H9 (cell line): ENCODE measurements at regions not wholly inside any gene's neighbourhood (a gene's known extent, or its start where the extent isn't known, plus 50 kb on each side); places are given as distances from the start of the nearest gene placed in this dataset.

Experiments
- DNase-seq: peaks from one replicate; pipeline ENCODE4 v3.0.0-alpha.2; 2017
- H2AFZ ChIP-seq: one replicate; pipeline ENCODE4 v1.6.1; 2013; ENCODE audit warnings: mild to moderate bottlenecking, low read length, control low read depth, moderate library complexity
- H2AK5ac ChIP-seq: 2 replicates; pipeline ENCODE4 v1.6.1; 2013; ENCODE audit warnings: low read length, control low read depth, mixed read lengths; ENCODE audit not compliant: insufficient read length
- H2BK120ac ChIP-seq: one replicate; pipeline ENCODE4 v1.6.1; 2013; ENCODE audit warnings: low read depth, mild to moderate bottlenecking, low read length, control low read depth, inconsistent platforms; ENCODE audit not compliant: poor library complexity, severe bottlenecking
- H2BK12ac ChIP-seq: 2 replicates; pipeline ENCODE4 v1.6.1; 2013; ENCODE audit warnings: low read length, control low read depth, mixed read lengths, low read depth; ENCODE audit not compliant: insufficient read length
- H2BK15ac ChIP-seq: 2 replicates; pipeline ENCODE4 v1.6.1; 2013; ENCODE audit warnings: low read depth, low read length, control low read depth
- H2BK20ac ChIP-seq: one replicate; pipeline ENCODE4 v1.6.1; 2013; ENCODE audit warnings: low read depth, mild to moderate bottlenecking, low read length, control low read depth, inconsistent platforms; ENCODE audit not compliant: poor library complexity, severe bottlenecking
- H2BK5ac ChIP-seq: 2 replicates; pipeline ENCODE4 v1.6.1; 2013; ENCODE audit warnings: low read length, control low read depth, mixed read lengths; ENCODE audit not compliant: insufficient read length
- H3K14ac ChIP-seq: 2 replicates; pipeline ENCODE4 v1.6.1; 2013; ENCODE audit warnings: low read length, control low read depth; ENCODE audit not compliant: insufficient read depth
- H3K18ac ChIP-seq: 2 replicates; pipeline ENCODE4 v1.6.1; 2013; ENCODE audit warnings: low read depth, mild to moderate bottlenecking, mixed read lengths, low read length, control low read depth; ENCODE audit not compliant: insufficient read length
- H3K23ac ChIP-seq: 2 replicates; pipeline ENCODE4 v1.6.1; 2013; ENCODE audit warnings: low read length, control low read depth, mixed read lengths, low read depth; ENCODE audit not compliant: insufficient read length
- H3K23me2 ChIP-seq: 2 replicates; pipeline ENCODE4 v1.6.1; 2013; ENCODE audit warnings: low read depth, mild to moderate bottlenecking, mixed read lengths, low read length, control low read depth; ENCODE audit not compliant: insufficient read length, poor library complexity, severe bottlenecking
- H3K27ac ChIP-seq: 2 replicates; pipeline ENCODE4 v1.5.1; 2013; ENCODE audit warnings: low read length, control low read depth, mixed read lengths, low read depth; ENCODE audit not compliant: insufficient read length
- H3K27me3 ChIP-seq: 2 replicates; pipeline ENCODE4 v1.6.1; 2013; ENCODE audit warnings: low read length, control low read depth, inconsistent platforms; ENCODE audit not compliant: insufficient read depth
- H3K4ac ChIP-seq: 2 replicates; pipeline ENCODE4 v1.6.1; 2013; ENCODE audit warnings: low read depth, mild to moderate bottlenecking, control low read depth, inconsistent platforms, low read length, moderate library complexity
- H3K4me1 ChIP-seq: 2 replicates; pipeline ENCODE4 v1.6.1; 2013; ENCODE audit warnings: low read length, control low read depth, inconsistent platforms; ENCODE audit not compliant: insufficient read depth
- H3K4me2 ChIP-seq: 2 replicates; pipeline ENCODE4 v1.6.1; 2013; ENCODE audit warnings: low read length, control low read depth, mixed read lengths; ENCODE audit not compliant: insufficient read length, insufficient read depth
- H3K56ac ChIP-seq: 2 replicates; pipeline ENCODE4 v1.6.1; 2013; ENCODE audit warnings: low read depth, mild to moderate bottlenecking, mixed read lengths, low read length, control low read depth; ENCODE audit not compliant: insufficient read length
- H3K79me1 ChIP-seq: 2 replicates; pipeline ENCODE4 v1.6.1; 2013; ENCODE audit warnings: low read depth, mild to moderate bottlenecking, moderate library complexity, low read length, control low read depth, inconsistent platforms; ENCODE audit not compliant: insufficient read depth, poor library complexity, severe bottlenecking
- H3K79me2 ChIP-seq: 2 replicates; pipeline ENCODE4 v1.6.1; 2013; ENCODE audit warnings: low read length, control low read depth, inconsistent platforms; ENCODE audit not compliant: insufficient read depth
- H3K9ac ChIP-seq: 2 replicates; pipeline ENCODE4 v1.6.1; 2013; ENCODE audit warnings: low read length, control low read depth, mixed read lengths; ENCODE audit not compliant: insufficient read length; ENCODE audit errors: extremely low read depth
- H3K9me3 ChIP-seq: one replicate; pipeline ENCODE4 v1.6.1; 2013; ENCODE audit warnings: low read depth, low read length, inconsistent platforms; ENCODE audit not compliant: control insufficient read depth
- H3T11ph ChIP-seq: one replicate; pipeline ENCODE4 v1.6.1; 2013; ENCODE audit warnings: mild to moderate bottlenecking, low read length, control low read depth, inconsistent platforms
- H4K20me1 ChIP-seq: one replicate; pipeline ENCODE4 v1.6.1; 2013; ENCODE audit not compliant: control insufficient read depth, insufficient read length, insufficient read depth
- H4K5ac ChIP-seq: 2 replicates; pipeline ENCODE4 v1.6.1; 2013; ENCODE audit warnings: low read depth, mild to moderate bottlenecking, mixed read lengths, low read length, control low read depth; ENCODE audit not compliant: insufficient read length
- H4K8ac ChIP-seq: replicated peaks from 2 replicates; pipeline ENCODE4 v1.6.1; 2013; ENCODE audit warnings: low read length, control low read depth, mixed read lengths, low read depth; ENCODE audit not compliant: insufficient read length
- H4K91ac ChIP-seq: 2 replicates; pipeline ENCODE4 v1.6.1; 2013; ENCODE audit warnings: low read depth, mild to moderate bottlenecking, moderate library complexity, mixed read lengths, low read length, control low read depth; ENCODE audit not compliant: insufficient read length
- H3K27ac Mint-ChIP-seq, 3 experiments: 2 replicates in 2 of 3; 3 replicates in 1 of 3; pipeline ENCODE4 v1.8.0; 2020 to 2021; ENCODE audit warnings: mixed read lengths in 3 of 3, mild to moderate bottlenecking in 1 of 3, moderate library complexity in 1 of 3
- H3K27me3 Mint-ChIP-seq: 2 replicates; pipeline ENCODE4 v1.8.0; 2021; ENCODE audit warnings: low read depth, mild to moderate bottlenecking, moderate library complexity, mixed read lengths
- H3K36me3 Mint-ChIP-seq, 3 experiments: 2 replicates in 2 of 3; 3 replicates in 1 of 3; pipeline ENCODE4 v1.8.0; 2020 to 2021; ENCODE audit warnings: low read depth in 3 of 3, mixed read lengths in 3 of 3; ENCODE audit not compliant: insufficient read depth in 1 of 3
- H3K4me1 Mint-ChIP-seq, 2 experiments: 2 replicates each; pipeline ENCODE4 v1.8.0; 2020; ENCODE audit warnings: mixed read lengths in 2 of 2
- H3K4me3 Mint-ChIP-seq, 2 experiments: 2 replicates in 1 of 2; 3 replicates in 1 of 2; pipeline ENCODE4 v1.8.0; 2020 to 2021; ENCODE audit warnings: mild to moderate bottlenecking in 2 of 2, mixed read lengths in 2 of 2, moderate library complexity in 1 of 2
- H3K9me3 Mint-ChIP-seq, 2 experiments: 2 replicates in 1 of 2; 3 replicates in 1 of 2; pipeline ENCODE4 v1.8.0; 2020; ENCODE audit warnings: mild to moderate bottlenecking in 2 of 2, mixed read lengths in 2 of 2, moderate library complexity in 1 of 2
- WGBS: extraction: QIAGEN DNeasy Blood & Tissue Kit; methylation state at CpG from one replicate; pipeline ENCODE4 v1.1.7; 2013; ENCODE audit warnings: missing lambda C conversion rate, low lambda C conversion rate, mixed read lengths; ENCODE audit not compliant: insufficient read length; ENCODE audit errors: extremely low coverage; 5-methylcytosine and 5-hydroxymethylcytosine counted together
- TF ChIP-seq, protein P1 (sequence below): fragments of 200-600 bp; sonication (generic); conservative IDR thresholded peaks from 3 replicates; pipeline ENCODE4 v1.8.0; 2021; ENCODE audit warnings: antibody characterized with exemption, mild to moderate bottlenecking

DNA sequence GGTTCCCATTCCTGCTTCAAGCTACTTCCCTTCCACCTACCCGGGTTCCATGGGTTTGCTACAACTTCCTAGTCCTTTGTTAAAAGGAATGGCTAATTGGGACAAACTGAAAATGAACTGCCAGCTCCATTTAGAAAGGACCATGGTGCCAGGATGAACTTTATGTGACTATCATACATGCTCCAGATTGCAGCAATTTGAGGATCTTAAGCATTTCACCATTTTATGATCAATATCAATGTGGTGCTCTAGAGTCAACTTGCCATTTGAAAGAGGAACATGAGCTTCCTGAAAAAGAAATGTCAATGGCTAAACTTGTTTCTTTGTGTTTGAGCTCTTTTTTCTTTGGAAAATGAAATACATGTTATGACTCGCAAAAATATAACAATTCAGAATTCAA is 92.7 kb upstream of the IL15 start:
- no peak overlapping the region for H2BK20ac ChIP-seq
- H3K9me3 Mint-ChIP-seq, result peaks cover 4 to 7% of the 10 kb centered on the region in 2 experiments; a peak in 4 of 5 replicates
- WGBS, result no CpG with 5 or more reads among the region's 2 CpGs

More for the DNA sequence above, 92.7 kb upstream of the IL15 start:
- Histone ChIP-seq H3K79me2 (no peaks in the 10 kb centered on the region), H3K23ac (no peak overlapping the region), H3K4me2 (no peak overlapping the region), H3K23me2 (no peaks in the 10 kb centered on the region), H4K20me1 (no peaks in the 10 kb centered on the region), H3T11ph (no peak overlapping the region), H3K27ac (no peak overlapping the region), H3K27me3 (no peaks in the 10 kb centered on the region), H3K9me3 (no peaks in the 10 kb centered on the region), H4K91ac (no peak overlapping the region), H3K18ac (no peak overlapping the region), H2BK120ac (no peak overlapping the region), H3K79me1 (no peaks in the 10 kb centered on the region), H2BK5ac (no peak overlapping the region), H2AK5ac (no peak overlapping the region), H2BK12ac (no peak overlapping the region), H3K56ac (no peak overlapping the region), H2AFZ (no peak overlapping the region), H3K4ac (no peak overlapping the region), H3K14ac (no peak overlapping the region), H3K9ac (no peak overlapping the region), H4K5ac (no peak overlapping the region), H2BK15ac (no peak overlapping the region), H3K4me1 (no peaks in the 10 kb centered on the region), H4K8ac (no peak overlapping the region)
- no peaks in the 10 kb centered on the region for H3K4me1 Mint-ChIP-seq
- H3K27ac Mint-ChIP-seq, result no peak overlapping the region
- no peak for DNase-seq
- no peak overlapping the region for H3K4me3 Mint-ChIP-seq
- peaks cover 0 to 4% (median 0%) of the 10 kb centered on the region in 3 experiments; a peak in 2 of 7 replicates for H3K36me3 Mint-ChIP-seq
- TF ChIP-seq, protein P1, sequence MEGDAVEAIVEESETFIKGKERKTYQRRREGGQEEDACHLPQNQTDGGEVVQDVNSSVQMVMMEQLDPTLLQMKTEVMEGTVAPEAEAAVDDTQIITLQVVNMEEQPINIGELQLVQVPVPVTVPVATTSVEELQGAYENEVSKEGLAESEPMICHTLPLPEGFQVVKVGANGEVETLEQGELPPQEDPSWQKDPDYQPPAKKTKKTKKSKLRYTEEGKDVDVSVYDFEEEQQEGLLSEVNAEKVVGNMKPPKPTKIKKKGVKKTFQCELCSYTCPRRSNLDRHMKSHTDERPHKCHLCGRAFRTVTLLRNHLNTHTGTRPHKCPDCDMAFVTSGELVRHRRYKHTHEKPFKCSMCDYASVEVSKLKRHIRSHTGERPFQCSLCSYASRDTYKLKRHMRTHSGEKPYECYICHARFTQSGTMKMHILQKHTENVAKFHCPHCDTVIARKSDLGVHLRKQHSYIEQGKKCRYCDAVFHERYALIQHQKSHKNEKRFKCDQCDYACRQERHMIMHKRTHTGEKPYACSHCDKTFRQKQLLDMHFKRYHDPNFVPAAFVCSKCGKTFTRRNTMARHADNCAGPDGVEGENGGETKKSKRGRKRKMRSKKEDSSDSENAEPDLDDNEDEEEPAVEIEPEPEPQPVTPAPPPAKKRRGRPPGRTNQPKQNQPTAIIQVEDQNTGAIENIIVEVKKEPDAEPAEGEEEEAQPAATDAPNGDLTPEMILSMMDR, result no peak
- no peaks in the 10 kb centered on the region for H3K27me3 Mint-ChIP-seq
